Loucy (cell line): ENCODE measurements at regions not wholly inside any gene's neighbourhood (a gene's known extent, or its start where the extent isn't known, plus 50 kb on each side); places are given as distances from the start of the nearest gene placed in this dataset.
"Not testable (repeated sequence)": the region's sequence is repeated elsewhere in the genome, so short reads cannot be mapped to it uniquely, and the experiment has no call there.

ENCODE experiments used
- H2AFZ ChIP-seq: fragments of 200-600 bp; sonication (generic); 2 replicates; pipeline ENCODE4 v1.6.0; 2016; ENCODE audit warnings: antibody characterized with exemption, mild to moderate bottlenecking, low read length, moderate library complexity
- H3F3A ChIP-seq: fragments of 200-600 bp; 2 replicates; pipeline ENCODE4 v1.6.0; 2016; ENCODE audit warnings: antibody characterized with exemption, low read depth, mild to moderate bottlenecking
- H3K27me3 ChIP-seq: fragments of 200-600 bp; sonication (generic); 2 replicates; pipeline ENCODE4 v1.6.1; 2014; ENCODE audit warnings: low read length, mild to moderate bottlenecking; ENCODE audit not compliant: insufficient read depth, poor library complexity, severe bottlenecking
- H3K36me3 ChIP-seq: fragments of 200-600 bp; sonication (generic); 2 replicates; pipeline ENCODE4 v1.6.1; 2016; ENCODE audit warnings: low read length; ENCODE audit not compliant: insufficient read depth
- H3K4me1 ChIP-seq: fragments of 200-600 bp; sonication (generic); 2 replicates; pipeline ENCODE4 v1.5.1; 2014; ENCODE audit warnings: low read length, mild to moderate bottlenecking; ENCODE audit not compliant: insufficient read depth, poor library complexity, severe bottlenecking
- H3K4me2 ChIP-seq: fragments of 200-600 bp; sonication (generic); 2 replicates; pipeline ENCODE4 v1.6.0; 2014; ENCODE audit warnings: antibody characterized with exemption, low read length, low read depth, mild to moderate bottlenecking; ENCODE audit not compliant: poor library complexity, severe bottlenecking
- H3K4me3 ChIP-seq: fragments of 200-600 bp; sonication (generic); 2 replicates; pipeline ENCODE4 v1.5.1; 2014; ENCODE audit warnings: low read length, mild to moderate bottlenecking, mixed read lengths; ENCODE audit not compliant: poor library complexity, severe bottlenecking
- H3K79me2 ChIP-seq: fragments of 200-600 bp; sonication (generic); 2 replicates; pipeline ENCODE4 v1.6.1; 2014; ENCODE audit warnings: low read length; ENCODE audit not compliant: insufficient read depth
- H3K9ac ChIP-seq: fragments of 200-600 bp; sonication (generic); 2 replicates; pipeline ENCODE4 v1.6.0; 2014; ENCODE audit warnings: mild to moderate bottlenecking, low read depth, low read length, moderate library complexity; ENCODE audit not compliant: poor library complexity, severe bottlenecking
- H3K9me2 ChIP-seq: fragments of 200-600 bp; sonication (generic); replicated peaks from 2 replicates; pipeline ENCODE4 v1.6.1; 2016; ENCODE audit warnings: low read depth, low read length, mixed read lengths
- H3K9me3 ChIP-seq: fragments of 200-600 bp; sonication (generic); 2 replicates; pipeline ENCODE4 v1.6.1; 2014; ENCODE audit warnings: mild to moderate bottlenecking, antibody characterized with exemption, low read length, low read depth; ENCODE audit not compliant: insufficient read depth
- H4K20me1 ChIP-seq: fragments of 200-600 bp; sonication (generic); 2 replicates; pipeline ENCODE4 v1.6.0; 2014; ENCODE audit warnings: antibody characterized with exemption, low read length, mild to moderate bottlenecking; ENCODE audit not compliant: insufficient read depth, poor library complexity, severe bottlenecking

DNA sequence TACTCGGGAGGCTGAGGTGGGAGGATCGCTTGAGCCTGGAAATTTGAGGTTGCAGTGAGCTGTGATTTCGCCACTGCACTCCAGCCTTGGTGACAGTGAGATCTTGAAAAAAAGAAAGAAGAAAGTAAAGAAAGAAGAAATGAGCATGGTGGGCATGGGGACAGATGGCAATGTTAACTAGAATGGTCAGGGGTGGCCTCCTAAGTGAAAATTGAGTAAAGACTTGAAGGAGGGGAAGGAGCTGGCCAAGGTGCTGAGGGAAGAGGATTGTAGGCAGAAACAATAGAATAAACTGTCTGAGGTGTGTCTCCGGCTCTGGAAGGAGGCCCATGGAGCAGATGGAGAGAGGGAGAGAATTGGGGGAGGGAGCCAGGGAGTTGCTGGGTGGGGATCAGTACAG, 60.1 kb upstream of the METTL14 start:
- not testable (repeated sequence) for H3K9me3 ChIP-seq, H4K20me1 ChIP-seq, H3K27me3 ChIP-seq, H3K4me3 ChIP-seq, H3K79me2 ChIP-seq, H2AFZ ChIP-seq, H3K4me1 ChIP-seq, H3K9ac ChIP-seq, H3K4me2 ChIP-seq, H3K9me2 ChIP-seq, H3F3A ChIP-seq, H3K36me3 ChIP-seq

DNA sequence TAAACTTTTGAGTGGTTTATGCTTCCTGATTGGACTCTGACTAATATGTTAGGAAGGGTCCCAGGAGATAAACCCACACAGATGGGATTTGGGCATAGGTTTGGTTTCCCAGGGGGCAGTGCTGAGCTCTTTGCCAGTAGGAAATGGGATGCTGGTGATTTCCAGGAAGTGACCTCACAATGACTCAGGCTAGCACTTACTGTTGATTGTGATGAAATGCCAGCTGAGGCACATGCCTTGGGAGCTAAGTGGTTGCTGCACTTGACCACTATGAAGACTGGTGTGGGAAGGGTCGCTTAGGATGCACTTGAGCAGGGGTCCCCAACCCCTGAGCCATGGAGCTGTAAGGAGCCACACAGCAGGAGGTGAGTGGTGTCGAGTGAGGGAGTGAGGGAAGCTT, 55.5 kb upstream of the METTL14 start:
- H3K36me3 ChIP-seq, H3F3A ChIP-seq, H2AFZ ChIP-seq, H3K4me1 ChIP-seq, H3K4me2 ChIP-seq, H3K4me3 ChIP-seq, H3K9me2 ChIP-seq, H4K20me1 ChIP-seq, H3K9me3 ChIP-seq, H3K27me3 ChIP-seq, H3K79me2 ChIP-seq, H3K9ac ChIP-seq: not testable (repeated sequence)

DNA sequence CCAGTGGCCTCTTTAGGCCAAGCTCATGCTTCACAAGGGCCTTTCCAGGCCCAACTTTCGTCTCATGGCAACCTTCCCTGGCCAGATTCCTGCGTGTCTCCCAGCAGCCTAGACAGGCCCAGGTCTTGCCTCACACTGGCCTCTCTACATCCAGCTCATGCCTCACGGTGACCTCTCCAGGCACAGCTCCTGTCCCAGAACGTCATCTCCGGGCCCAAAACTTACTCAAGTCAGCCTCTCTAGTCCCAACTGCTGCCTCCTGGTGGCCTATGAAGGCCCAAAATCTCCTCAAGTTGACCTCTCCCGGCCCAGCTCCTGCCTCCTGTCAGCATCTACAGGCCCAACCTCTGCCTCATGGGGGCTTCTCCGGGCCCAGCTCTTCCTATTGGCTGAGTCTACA, 54.3 kb upstream of the METTL14 start:
- not testable (repeated sequence) for H3K4me2 ChIP-seq, H3K79me2 ChIP-seq, H3K9ac ChIP-seq, H3K36me3 ChIP-seq, H3K4me1 ChIP-seq, H2AFZ ChIP-seq, H3K9me3 ChIP-seq, H3K27me3 ChIP-seq, H4K20me1 ChIP-seq, H3F3A ChIP-seq, H3K9me2 ChIP-seq, H3K4me3 ChIP-seq

DNA sequence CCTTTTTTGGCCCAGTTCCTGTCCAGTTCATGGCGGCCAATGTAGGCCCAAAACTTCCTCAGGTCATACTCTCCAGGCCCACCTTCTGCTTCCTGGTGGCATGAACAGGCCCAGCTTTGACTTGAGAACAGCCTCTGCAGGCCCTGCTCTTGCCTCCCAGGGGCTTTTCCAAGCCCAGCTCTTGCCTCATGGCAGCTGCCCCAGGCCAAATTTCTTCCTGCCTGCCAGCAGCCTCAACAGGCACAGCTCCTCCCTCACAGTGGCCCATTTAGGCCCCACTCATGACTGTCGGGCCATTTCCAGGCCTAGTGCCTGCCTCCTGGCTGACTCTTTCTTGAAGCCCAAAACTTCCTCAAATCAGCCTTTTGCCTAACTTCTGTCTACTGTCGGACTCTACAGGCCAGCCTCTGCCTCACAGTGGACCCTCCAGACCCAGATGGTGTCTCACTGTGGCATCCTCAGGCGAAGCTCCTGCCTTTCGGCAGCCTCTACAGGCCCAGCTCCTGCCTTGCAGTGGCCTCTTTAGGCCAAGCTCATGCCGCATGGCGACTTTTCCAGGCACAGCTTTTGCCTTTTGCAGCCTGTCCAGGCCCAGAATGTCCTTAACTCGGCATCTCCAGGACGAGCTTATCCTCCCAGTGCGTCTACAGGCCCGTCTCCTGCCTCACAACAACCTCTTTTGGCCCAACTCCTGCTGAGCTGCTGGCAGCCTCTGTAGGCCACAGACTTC, 53.7 kb upstream of the METTL14 start:
- H3K9ac ChIP-seq, H3K9me2 ChIP-seq, H4K20me1 ChIP-seq, H3K9me3 ChIP-seq, H2AFZ ChIP-seq, H3F3A ChIP-seq, H3K27me3 ChIP-seq, H3K36me3 ChIP-seq, H3K4me1 ChIP-seq, H3K79me2 ChIP-seq, H3K4me2 ChIP-seq, H3K4me3 ChIP-seq: not testable (repeated sequence)

DNA sequence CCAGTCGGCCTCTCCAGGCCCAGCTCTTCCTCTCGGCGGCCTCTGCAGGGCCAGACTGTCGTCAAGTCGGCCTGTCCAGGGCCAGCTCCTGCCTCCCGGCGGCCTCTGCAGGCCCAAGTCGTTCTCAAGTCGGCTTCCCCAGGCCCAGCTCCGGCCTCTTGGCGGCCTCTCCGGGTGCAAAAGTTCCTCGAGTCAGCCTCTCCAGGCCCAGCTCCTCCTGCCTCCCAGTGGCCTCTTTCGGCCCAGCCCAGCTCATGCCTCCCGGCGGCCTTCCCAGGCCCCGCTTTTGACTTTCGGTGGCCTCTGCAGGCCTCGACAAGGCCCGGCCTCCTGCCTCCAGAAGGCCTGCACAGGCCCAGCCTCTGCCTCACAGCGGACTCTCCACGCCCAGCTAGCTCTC, 51.7 kb upstream of the METTL14 start:
- H3K27me3 ChIP-seq, result not testable (repeated sequence)

DNA sequence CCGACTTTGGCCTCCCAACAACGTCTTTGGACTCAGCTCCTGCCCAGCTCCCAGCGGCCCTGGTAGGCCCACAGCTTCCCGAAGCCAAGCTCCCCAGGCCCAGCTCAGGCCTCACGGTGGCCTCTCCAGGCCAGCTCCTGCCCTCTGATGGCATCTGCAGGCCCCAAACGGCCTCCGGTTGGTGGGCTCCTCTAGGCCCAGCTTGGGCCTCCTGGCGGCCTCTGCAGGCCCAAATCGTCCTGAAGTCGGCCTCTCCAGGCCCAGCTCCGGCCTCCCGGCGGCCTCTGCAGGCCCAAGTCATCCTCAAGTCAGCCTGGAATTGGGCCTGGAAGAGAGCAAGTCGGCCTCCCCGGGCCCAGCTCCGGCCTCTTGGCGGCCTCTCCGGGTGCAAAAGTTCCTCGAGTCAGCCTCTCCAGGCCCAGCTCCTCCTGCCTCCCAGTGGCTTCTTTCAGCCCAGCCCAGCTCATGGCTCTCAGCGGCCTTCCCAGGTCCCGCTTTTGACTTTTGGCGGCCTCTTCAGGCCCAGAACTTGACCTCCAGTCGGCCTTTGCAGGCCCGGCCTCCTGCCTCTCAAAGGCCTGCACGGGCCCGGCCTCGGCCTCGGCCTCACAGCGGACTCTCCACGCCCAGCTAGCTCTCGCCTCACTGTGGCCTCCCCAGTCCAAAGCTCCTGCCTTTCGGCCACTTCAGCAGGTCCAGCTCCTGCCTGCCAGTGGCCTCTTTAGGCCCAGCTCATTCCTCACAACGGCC, 50.9 kb upstream of the METTL14 start:
- not testable (repeated sequence) for H3K4me3 ChIP-seq, H3K27me3 ChIP-seq, H3K4me1 ChIP-seq, H3K9me2 ChIP-seq, H2AFZ ChIP-seq, H3K9me3 ChIP-seq, H3K36me3 ChIP-seq, H3F3A ChIP-seq, H3K79me2 ChIP-seq, H3K9ac ChIP-seq, H4K20me1 ChIP-seq, H3K4me2 ChIP-seq

More for the DNA sequence above, 51.7 kb upstream of the METTL14 start:
- not testable (repeated sequence) for H3K4me3 ChIP-seq, H3K36me3 ChIP-seq, H3K9me3 ChIP-seq, H3K4me2 ChIP-seq, H3K4me1 ChIP-seq, H3F3A ChIP-seq, H4K20me1 ChIP-seq, H3K79me2 ChIP-seq, H2AFZ ChIP-seq, H3K9ac ChIP-seq, H3K9me2 ChIP-seq
